ENCODE measurements at regions not wholly inside any gene's neighbourhood (a gene's known extent, or its start where the extent isn't known, plus 50 kb on each side); places are given as distances from the start of the nearest gene placed in this dataset.
"Not testable (repeated sequence)": the region's sequence is repeated elsewhere in the genome, so short reads cannot be mapped to it uniquely, and the experiment has no call there.

- no peak for DNase-seq
Measured at GRCh38 chrX:125507119-125507518, 187.4 kb downstream of the TEX13C start.

GRCh38 chrX:125520029-125520428, 200.4 kb downstream of the TEX13C start:
- DNase-seq: no peak

GRCh38 chrX:125522752-125523151, 203.1 kb downstream of the TEX13C start:
- DNase-seq: no peak

- no peak for DNase-seq
Measured at GRCh38 chrX:125532411-125533089, 212.9 kb downstream of the TEX13C start.

GRCh38 chrX:125533352-125533751, 213.7 kb downstream of the TEX13C start:
- DNase-seq: no peak

GRCh38 chrX:125544031-125544660, 224.5 kb downstream of the TEX13C start:
- no peak for DNase-seq

GRCh38 chrX:125544856-125545255, 225.2 kb downstream of the TEX13C start:
- no peak for DNase-seq

- DNase-seq: no peak
Measured at GRCh38 chrX:125577479-125577878, 257.8 kb downstream of the TEX13C start.

- DNase-seq: no peak
Measured at GRCh38 chrX:125604448-125604847, 284.8 kb downstream of the TEX13C start.

- DNase-seq: no peak
Measured at GRCh38 chrX:125605145-125605544, 285.5 kb downstream of the TEX13C start.

GRCh38 chrX:125614591-125615343, 295.1 kb downstream of the TEX13C start:
- not testable (repeated sequence) for DNase-seq

GRCh38 chrX:125620715-125621587, 301.3 kb downstream of the TEX13C start:
- no peak for DNase-seq

GRCh38 chrX:125621588-125621927, 301.9 kb downstream of the TEX13C start:
- DNase-seq: no peak

GRCh38 chrX:125622899-125623298, 303.2 kb downstream of the TEX13C start:
- no peak for DNase-seq

GRCh38 chrX:125627676-125628075, 308.0 kb downstream of the TEX13C start:
- no peak for DNase-seq

- no peak for DNase-seq
Measured at GRCh38 chrX:125628435-125628834, 308.8 kb downstream of the TEX13C start.

GRCh38 chrX:125641405-125641804, 321.7 kb downstream of the TEX13C start:
- no peak for DNase-seq

GRCh38 chrX:125646195-125646594, 326.5 kb downstream of the TEX13C start:
- no peak for DNase-seq

GRCh38 chrX:125651426-125651825, 331.8 kb downstream of the TEX13C start:
- DNase-seq: no peak

GRCh38 chrX:125654501-125654900, 334.8 kb downstream of the TEX13C start:
- no peak for DNase-seq

GRCh38 chrX:125673758-125674157, 354.1 kb downstream of the TEX13C start:
- DNase-seq: no peak

GRCh38 chrX:125678258-125678657, 358.6 kb downstream of the TEX13C start:
- DNase-seq: no peak

- no peak for DNase-seq
Measured at GRCh38 chrX:125680366-125680765, 360.7 kb downstream of the TEX13C start.

Measured in NCI-H2171 treated with DMSO at 0.1 percent for 48 hours (cell line).